ENCODE measurements at regions not wholly inside any gene's neighbourhood (a gene's known extent, or its start where the extent isn't known, plus 50 kb on each side); places are given as distances from the start of the nearest gene placed in this dataset.
A peak's percentile ranks its signal among the peaks of the same experiment; 100 is the strongest.

GRCh38 chr5:67752357-67752708, 463.2 kb upstream of the PIK3R1 start:
- TF ChIP-seq ZNF423 (CRISPR knock-in tag; IDR thresholded peaks at IDR 0.05) (peak; percentile 0; the same call in 1 of the 2 replicates), FOXP1 (CRISPR knock-in tag; IDR thresholded peaks at IDR 0.05; ENCODE audit: borderline replicate concordance) (no peak)
- no peak for DNase-seq (ENCODE audit: low spot score)
- CTCF ChIA-PET = interaction anchor here (1.2 to 1.3 kb wide), 2 partner anchors 90 to 500 kb away, joined by 3 to 4 read pairs; no protein-coding TSS in a partner anchor
- Mint-ChIP-seq H3K9me3 (peaks cover 56% of the 10 kb centered on the region), H3K4me3 (no peak overlapping the region), H3K4me1 (peaks cover 24% of the 10 kb centered on the region), H3K36me3 (peaks cover 47% of the 10 kb centered on the region), H3K27me3 (ENCODE audit: low read depth) (no peaks in the 10 kb centered on the region), H3K27ac (peak overlapping the region; percentile 15; the same call in 1 of the 2 replicates)
- POLR2A ChIA-PET = no interaction called here
- no peak; the same call in 1 of the 2 replicates for ATAC-seq

GRCh38 chr5:67748165-67748690, 467.3 kb upstream of the PIK3R1 start:
- Mint-ChIP-seq H3K36me3 (peaks cover 32% of the 10 kb centered on the region), H3K27ac (no peak overlapping the region), H3K9me3 (peaks cover 37% of the 10 kb centered on the region), H3K4me1 (peaks cover 24% of the 10 kb centered on the region), H3K27me3 (ENCODE audit: low read depth) (no peaks in the 10 kb centered on the region), H3K4me3 (no peak overlapping the region)
- ATAC-seq = no peak
- ChIA-PET POLR2A (no interaction called here), CTCF (no interaction called here)
- TF ChIP-seq AFF4 (CRISPR knock-in tag; IDR thresholded peaks at IDR 0.05; ENCODE audit: borderline replicate concordance) (no peak), ZNF138 (CRISPR knock-in tag; conservative IDR thresholded peaks at IDR 0.05) (no peak), HMGA2 (CRISPR knock-in tag; IDR thresholded peaks at IDR 0.05) (no peak), ESRRA (CRISPR knock-in tag; IDR thresholded peaks at IDR 0.05; ENCODE audit: borderline replicate concordance) (no peak), NR1H2 (CRISPR knock-in tag; IDR thresholded peaks at IDR 0.05) (no peak), ZNF671 (CRISPR knock-in tag; IDR thresholded peaks at IDR 0.05) (no peak), ATF2 (CRISPR knock-in tag; IDR thresholded peaks at IDR 0.05; ENCODE audit: borderline replicate concordance, low read depth) (no peak), TEAD4 (CRISPR knock-in tag; IDR thresholded peaks at IDR 0.05) (no peak), MLX (CRISPR knock-in tag; IDR thresholded peaks at IDR 0.05) (no peak), FOXJ3 (CRISPR knock-in tag; IDR thresholded peaks at IDR 0.05; ENCODE audit: borderline replicate concordance) (no peak), MYBL2 (CRISPR knock-in tag; IDR thresholded peaks at IDR 0.05) (no peak), ERG (CRISPR knock-in tag; IDR thresholded peaks at IDR 0.05) (no peak), EMX1 (CRISPR knock-in tag; IDR thresholded peaks at IDR 0.05) (no peak), JUN (CRISPR knock-in tag; IDR thresholded peaks at IDR 0.05) (no peak), CBFB (CRISPR knock-in tag; IDR thresholded peaks at IDR 0.05; ENCODE audit: low read depth) (no peak), ARID4B (CRISPR knock-in tag; IDR thresholded peaks at IDR 0.05; ENCODE audit: borderline replicate concordance) (no peak), USF2 (CRISPR knock-in tag; IDR thresholded peaks at IDR 0.05) (no peak), ZBTB43 (CRISPR knock-in tag; IDR thresholded peaks at IDR 0.05) (no peak), PRRX2 (CRISPR knock-in tag; IDR thresholded peaks at IDR 0.05) (no peak)
- DNase-seq (ENCODE audit: low spot score) = no peak

Measured in WTC11 (cell line).